ENCODE measurements at regions not wholly inside any gene's neighbourhood (a gene's known extent, or its start where the extent isn't known, plus 50 kb on each side); places are given as distances from the start of the nearest gene placed in this dataset.
A peak's percentile ranks its signal among the peaks of the same experiment; 100 is the strongest.

DNA sequence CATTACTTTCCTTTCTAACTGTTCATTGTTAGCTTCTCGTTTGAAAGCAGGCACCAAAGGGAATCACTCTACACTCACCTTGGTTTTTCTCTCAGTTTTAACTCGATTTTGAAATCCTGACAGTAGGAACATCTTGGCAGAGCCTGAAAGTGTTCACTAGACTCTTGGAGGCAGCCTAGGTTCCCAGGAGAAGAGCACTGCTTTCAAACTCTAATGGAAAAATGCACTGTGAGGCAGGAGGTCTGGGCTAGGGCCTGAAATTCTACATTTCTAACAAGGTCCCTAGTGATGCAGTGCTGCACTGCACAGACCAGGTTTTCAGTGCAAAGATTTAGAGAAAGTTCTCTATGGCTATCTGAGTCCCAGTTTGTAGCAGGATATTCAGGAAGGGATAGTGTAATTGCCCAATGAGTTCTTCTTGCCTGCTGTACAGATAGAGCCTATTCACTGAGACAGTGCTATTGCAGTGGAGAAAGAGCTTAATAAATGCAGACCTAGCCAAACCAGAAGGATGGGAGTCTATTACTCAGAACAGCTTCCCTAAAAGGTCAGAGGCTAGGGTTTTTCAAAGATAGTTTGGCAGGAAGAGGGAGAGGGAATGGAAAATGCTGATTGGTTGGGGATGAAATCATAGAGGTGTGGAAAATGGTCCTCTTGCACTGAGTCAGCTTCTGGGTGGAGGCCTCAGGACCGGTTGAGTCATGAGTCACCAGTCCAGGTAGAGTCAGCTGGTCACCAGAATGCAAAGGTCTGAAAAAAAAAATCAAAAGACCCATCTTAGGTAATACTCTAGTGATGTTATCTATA lies 153.9 kb downstream of the GPBP1 start:
- Mint-ChIP-seq H3K27me3 (no peaks in the 10 kb centered on the region), H3K36me3 (no peaks in the 10 kb centered on the region), H3K27ac (no peak overlapping the region), H3K4me3 (no peak overlapping the region), H3K9me3 (peaks cover 4% of the 10 kb centered on the region), H3K4me1 (peaks cover 11% of the 10 kb centered on the region)
- DNase-seq, result peak; percentile 8

DNA sequence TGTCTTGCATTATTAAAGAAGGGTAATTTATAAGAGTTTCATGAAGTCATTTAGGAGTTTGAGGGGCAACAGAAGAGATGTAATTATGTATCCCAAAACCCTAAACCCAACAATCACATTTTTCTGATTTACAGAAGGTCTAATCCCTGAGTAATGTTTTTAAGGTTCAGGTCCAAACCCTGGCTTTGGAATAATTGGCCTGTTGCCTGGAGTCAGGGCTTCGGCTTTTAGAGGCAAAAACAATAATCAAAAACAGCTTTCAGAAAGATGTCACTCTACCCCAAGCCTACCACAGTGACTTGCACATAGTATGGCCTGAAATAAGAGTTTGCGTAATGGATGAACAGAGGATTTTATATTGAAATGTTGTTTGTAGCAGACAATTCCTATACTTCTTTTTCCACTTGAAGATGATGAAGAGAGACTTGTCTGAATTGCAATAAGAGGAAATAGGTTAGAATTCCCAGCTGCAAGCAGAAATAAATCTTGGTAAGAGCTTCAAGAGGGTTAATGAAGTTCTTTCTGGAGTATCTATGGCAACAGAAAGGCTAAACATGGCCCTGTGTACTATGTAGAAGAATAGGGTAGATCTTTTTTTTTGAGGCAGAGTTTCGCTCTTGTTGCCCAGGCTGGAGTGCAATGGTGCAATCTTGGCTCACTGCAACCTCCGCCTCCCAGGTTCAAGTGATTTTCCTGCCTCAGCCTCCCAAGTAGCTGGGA lies 152.0 kb downstream of the GPBP1 start:
- H3K36me3 Mint-ChIP-seq, result no peaks in the 10 kb centered on the region
- DNase-seq, result no peak
- H3K9me3 Mint-ChIP-seq, result peaks cover 4% of the 10 kb centered on the region
- H3K27me3 Mint-ChIP-seq, result no peaks in the 10 kb centered on the region
- H3K4me3 Mint-ChIP-seq, result no peak overlapping the region
- no peak overlapping the region for H3K27ac Mint-ChIP-seq
- peaks cover 11% of the 10 kb centered on the region for H3K4me1 Mint-ChIP-seq

DNA sequence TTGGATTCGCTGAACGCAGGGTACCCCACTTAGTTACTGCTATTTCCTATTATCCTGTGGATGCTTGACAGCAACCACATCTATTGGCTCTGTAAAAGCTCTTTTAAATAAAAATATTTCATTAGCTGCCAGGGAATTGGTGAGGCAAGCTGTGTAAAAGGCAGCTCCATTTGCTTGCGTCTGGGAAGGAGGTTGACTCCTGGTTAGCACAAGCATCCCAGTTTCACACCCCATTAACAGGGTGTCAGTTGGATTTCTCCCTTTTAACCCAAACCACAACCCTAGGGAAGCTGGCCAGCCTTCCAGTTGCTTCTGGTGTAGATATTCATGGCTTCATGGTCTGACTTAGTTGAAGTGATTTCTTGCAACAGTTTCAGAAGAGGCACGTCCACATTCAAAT lies 151.0 kb downstream of the GPBP1 start:
- peaks cover 11% of the 10 kb centered on the region for H3K4me1 Mint-ChIP-seq
- DNase-seq, result no peak
- H3K27ac Mint-ChIP-seq, result no peak overlapping the region
- H3K36me3 Mint-ChIP-seq, result no peaks in the 10 kb centered on the region
- no peak overlapping the region for H3K4me3 Mint-ChIP-seq
- no peaks in the 10 kb centered on the region for H3K27me3 Mint-ChIP-seq
- peaks cover 4% of the 10 kb centered on the region for H3K9me3 Mint-ChIP-seq

DNA sequence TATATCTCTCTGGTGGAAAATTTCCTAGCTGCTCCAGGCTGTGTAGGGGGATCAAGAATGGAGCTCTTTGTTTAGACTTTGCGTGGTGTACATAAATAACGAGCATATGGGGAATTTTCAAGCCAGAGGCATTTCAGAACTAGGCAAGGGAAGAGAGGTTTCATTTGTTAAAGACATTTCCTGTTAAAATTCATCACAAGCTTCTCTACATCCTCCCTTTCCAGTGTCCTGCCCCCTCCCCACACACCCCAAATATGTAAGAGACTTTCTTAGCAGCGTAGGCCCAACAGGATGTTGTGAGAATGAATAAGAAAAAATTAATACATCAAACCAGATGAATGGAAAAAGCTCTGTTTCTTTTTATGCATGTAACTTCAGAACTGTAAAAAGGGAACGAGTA lies 150.3 kb downstream of the GPBP1 start:
- no peak for DNase-seq
- no peak overlapping the region for H3K4me3 Mint-ChIP-seq
- peaks cover 11% of the 10 kb centered on the region for H3K4me1 Mint-ChIP-seq
- no peak overlapping the region for H3K27ac Mint-ChIP-seq
- H3K36me3 Mint-ChIP-seq, result no peaks in the 10 kb centered on the region
- no peaks in the 10 kb centered on the region for H3K27me3 Mint-ChIP-seq
- H3K9me3 Mint-ChIP-seq, result peaks cover 4% of the 10 kb centered on the region

DNA sequence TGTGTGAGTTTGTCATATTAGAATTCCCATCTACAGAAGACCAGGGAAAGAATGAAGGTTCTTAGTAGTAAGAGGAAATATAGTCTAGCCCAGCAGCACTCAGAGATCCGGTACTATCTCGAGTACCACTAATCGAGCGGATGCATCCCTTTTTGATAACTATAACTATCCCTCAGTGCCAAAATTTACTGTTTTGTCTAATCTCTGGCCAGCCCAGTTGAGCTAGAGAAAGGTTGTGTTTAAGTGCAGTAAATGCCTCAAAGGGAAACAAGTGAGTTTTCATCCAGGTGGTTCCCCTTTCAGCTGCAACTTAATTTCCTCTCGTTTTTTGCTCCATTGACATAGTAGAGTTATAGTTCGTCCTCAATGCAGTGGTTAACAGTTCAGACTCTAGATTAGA lies 146.7 kb downstream of the GPBP1 start:
- DNase-seq, result no peak
- Mint-ChIP-seq H3K27me3 (no peaks in the 10 kb centered on the region), H3K9me3 (no peaks in the 10 kb centered on the region), H3K4me3 (no peak overlapping the region), H3K36me3 (no peaks in the 10 kb centered on the region), H3K4me1 (peaks cover 3% of the 10 kb centered on the region), H3K27ac (no peak overlapping the region)

DNA sequence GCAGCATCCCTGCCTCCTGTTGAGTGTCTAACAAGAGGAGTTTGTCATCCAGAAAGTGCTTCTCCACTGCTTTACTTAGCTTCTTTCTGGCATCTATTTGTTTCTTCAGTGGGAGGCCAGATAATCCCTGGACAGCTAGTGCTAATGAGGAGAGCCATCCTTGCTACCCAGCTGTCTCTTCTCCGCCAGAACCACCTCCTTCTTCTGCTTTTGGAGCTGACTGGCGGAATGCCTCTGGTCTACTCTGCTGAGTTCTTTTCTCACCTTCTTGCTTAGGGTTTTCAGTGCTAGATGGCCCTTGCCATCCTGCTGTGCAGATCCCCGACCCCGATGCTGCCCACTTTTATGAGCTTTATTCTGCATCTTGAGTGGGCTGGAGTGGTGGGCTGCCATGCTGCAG lies 145.8 kb downstream of the GPBP1 start:
- DNase-seq, result no peak
- H3K9me3 Mint-ChIP-seq, result no peaks in the 10 kb centered on the region
- no peaks in the 10 kb centered on the region for H3K27me3 Mint-ChIP-seq
- H3K27ac Mint-ChIP-seq, result no peak overlapping the region
- no peak overlapping the region for H3K4me3 Mint-ChIP-seq
- H3K36me3 Mint-ChIP-seq, result no peaks in the 10 kb centered on the region
- H3K4me1 Mint-ChIP-seq, result peaks cover 3% of the 10 kb centered on the region

DNA sequence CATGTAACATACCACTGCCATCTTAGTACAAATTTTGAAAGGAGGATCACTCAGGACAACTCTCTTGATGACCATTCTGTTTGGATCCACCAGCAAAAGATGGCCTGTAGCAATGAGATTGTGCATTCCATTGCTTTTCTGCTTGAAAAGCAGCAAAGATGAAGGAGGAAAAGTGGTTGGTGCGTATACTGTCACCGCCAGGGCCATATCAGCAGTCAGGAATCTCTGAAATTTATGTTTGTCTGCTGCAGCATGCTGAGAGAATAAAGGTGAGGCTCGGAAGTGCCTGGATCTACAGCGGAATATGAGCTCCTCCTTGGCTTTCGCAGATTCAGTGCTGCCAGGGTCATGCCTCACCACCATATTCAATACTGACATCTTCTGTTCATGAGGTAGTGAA lies 144.4 kb downstream of the GPBP1 start:
- Mint-ChIP-seq H3K36me3 (no peaks in the 10 kb centered on the region), H3K27me3 (no peaks in the 10 kb centered on the region), H3K4me1 (no peaks in the 10 kb centered on the region), H3K4me3 (no peak overlapping the region), H3K9me3 (no peaks in the 10 kb centered on the region), H3K27ac (no peak overlapping the region)
- no peak for DNase-seq

DNA sequence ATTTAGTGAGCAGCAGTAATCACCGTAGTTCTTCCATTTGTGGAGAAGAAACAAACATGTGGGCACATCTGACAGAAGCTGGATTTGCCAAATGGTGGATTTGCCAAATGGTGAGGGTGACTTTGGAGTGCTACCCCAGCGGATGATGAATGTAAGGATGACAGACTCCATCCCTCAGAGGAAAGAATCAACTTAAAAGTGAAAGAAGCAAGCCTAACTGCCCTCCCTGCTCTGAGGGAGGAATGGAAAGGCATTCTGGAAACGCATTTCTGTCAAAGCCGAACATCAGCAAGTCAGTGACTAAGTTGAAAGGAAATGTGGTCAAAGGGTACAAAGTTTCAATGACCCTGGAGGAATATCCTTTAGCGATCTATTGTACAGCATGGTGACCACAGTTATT lies 143.5 kb downstream of the GPBP1 start:
- Mint-ChIP-seq H3K4me1 (no peaks in the 10 kb centered on the region), H3K27me3 (peaks cover 4% of the 10 kb centered on the region), H3K4me3 (no peak overlapping the region), H3K27ac (no peak overlapping the region), H3K9me3 (no peaks in the 10 kb centered on the region), H3K36me3 (no peaks in the 10 kb centered on the region)
- DNase-seq, result no peak

DNA sequence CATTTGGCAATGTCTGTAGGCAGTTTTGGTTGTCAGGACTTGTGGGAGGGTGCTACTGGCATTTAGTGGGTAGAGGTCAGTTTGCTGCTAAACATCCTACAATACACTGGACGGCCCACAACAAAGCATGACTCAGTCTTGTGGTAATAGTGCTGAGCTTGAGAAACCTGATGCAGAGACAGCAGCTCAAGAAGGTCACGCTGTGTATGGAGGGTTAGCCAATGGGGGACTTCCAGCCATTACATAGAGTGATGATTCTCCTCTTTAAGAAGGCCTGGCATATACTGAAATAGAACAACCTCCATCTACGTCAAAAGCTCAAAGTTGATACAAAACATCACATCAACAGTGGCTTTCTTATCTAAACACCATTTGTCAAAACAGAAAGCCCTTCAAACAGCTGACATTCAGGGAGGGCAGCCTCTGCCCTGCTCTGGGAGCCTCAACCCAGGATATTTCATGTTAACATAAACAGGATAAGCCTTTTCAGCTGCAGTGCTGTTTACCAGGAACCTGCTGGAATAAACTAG lies 143.0 kb downstream of the GPBP1 start:
- no peaks in the 10 kb centered on the region for H3K4me1 Mint-ChIP-seq
- H3K27me3 Mint-ChIP-seq, result peaks cover 4% of the 10 kb centered on the region
- no peaks in the 10 kb centered on the region for H3K36me3 Mint-ChIP-seq
- no peak overlapping the region for H3K4me3 Mint-ChIP-seq
- DNase-seq, result no peak
- no peak overlapping the region for H3K27ac Mint-ChIP-seq
- H3K9me3 Mint-ChIP-seq, result no peaks in the 10 kb centered on the region

DNA sequence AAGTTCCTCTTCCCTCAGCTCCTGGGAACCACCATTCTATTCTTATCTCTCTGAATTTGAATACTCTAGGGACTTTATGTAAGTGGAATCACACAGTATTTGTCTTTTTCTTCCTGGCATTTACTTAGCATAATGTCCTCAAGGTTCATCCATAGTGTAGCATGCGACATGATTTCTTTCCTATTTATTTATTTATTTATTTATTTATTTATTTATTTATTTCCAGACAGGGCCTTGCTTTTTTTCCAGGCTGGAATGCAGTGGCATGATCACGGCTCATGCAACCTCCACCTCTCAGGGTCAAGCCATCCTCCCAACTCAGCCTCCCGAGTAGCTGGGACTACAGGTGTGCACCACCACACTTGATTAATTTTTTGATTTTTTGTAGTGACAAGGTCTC lies 142.1 kb downstream of the GPBP1 start:
- H3K36me3 Mint-ChIP-seq, result no peaks in the 10 kb centered on the region
- H3K9me3 Mint-ChIP-seq, result no peaks in the 10 kb centered on the region
- H3K27ac Mint-ChIP-seq, result no peak overlapping the region
- H3K27me3 Mint-ChIP-seq, result peaks cover 4% of the 10 kb centered on the region
- H3K4me3 Mint-ChIP-seq, result no peak overlapping the region
- H3K4me1 Mint-ChIP-seq, result no peaks in the 10 kb centered on the region
- DNase-seq, result no peak

All from activated naive CD8-positive, alpha-beta T cell treated with anti-CD3 and anti-CD28 coated beads for 36 hours (primary cell).